Omental fat pad (tissue), 3 donors: ENCODE measurements at regions not wholly inside any gene's neighbourhood (a gene's known extent, or its start where the extent isn't known, plus 50 kb on each side); places are given as distances from the start of the nearest gene placed in this dataset. TPM values are rescaled to one million over a fixed set of nuclear protein-coding genes. Genes with fewer than 3 reads are reported as not detected.
"Not testable (repeated sequence)": the region's sequence is repeated elsewhere in the genome, so short reads cannot be mapped to it uniquely, and the experiment has no call there.

Experiments used
- ATAC-seq: fragments of 150-250 bp; one replicate; pipeline ENCODE4 v1.9.1; 2016; ENCODE audit warnings: mild to moderate bottlenecking, moderate library complexity; ENCODE audit not compliant: low FRiP score
- DNase-seq: peaks from one replicate; pipeline ENCODE4 v3.0.0-alpha.2; 2019; ENCODE audit warnings: low spot score
- small RNA-seq: library from RNA; depleted of rRNA; stranded (forward); fragments of <200 nt; gene quantifications from one replicate; pipeline ENCODE3, GENCODE V24; 2016
- TF ChIP-seq, protein P1 (sequence below), 3 donors: fragments of 450-650 bp; IDR thresholded peaks; one replicate each; pipeline ENCODE4 v1.5.1; 2016 to 2017; ENCODE audit warnings: antibody characterized with exemption in 3 of 3, mild to moderate bottlenecking in 3 of 3, moderate library complexity in 2 of 3

DNA sequence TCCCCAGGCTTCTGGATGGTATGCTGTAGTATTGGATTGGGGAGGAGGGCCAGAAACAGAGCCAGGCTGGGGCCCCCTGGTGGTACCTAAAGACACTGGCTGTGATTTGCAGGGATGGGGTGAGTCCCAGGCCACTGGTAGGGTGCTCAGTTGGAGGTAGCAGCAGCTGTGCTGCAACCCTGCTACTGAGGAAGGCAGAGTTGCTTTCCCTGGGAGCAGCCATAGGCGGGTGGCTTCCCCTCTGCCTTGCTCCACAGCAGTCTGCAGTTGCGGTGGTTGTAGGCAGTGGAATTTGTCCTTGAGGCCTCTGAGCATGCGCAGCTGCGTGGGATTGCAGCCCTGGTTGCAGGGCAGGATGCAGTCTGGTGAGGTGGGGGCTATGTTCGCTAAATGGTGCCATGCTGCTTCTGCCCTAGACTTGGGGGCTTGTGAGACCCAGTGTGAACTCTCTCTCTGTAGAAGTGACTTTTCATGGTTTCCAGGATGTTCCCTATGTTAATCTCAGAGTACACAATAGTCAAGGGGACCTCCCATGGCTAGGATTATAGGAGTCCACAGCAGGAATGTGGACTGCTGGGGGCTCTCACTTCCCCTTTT is 443.5 kb downstream of the XIRP2 start:
- ATAC-seq, result no peak

GRCh38 chr2:167328808-167329207 is 440.5 kb downstream of the XIRP2 start:
- not testable (repeated sequence) for DNase-seq, ATAC-seq

More for the DNA sequence above, 443.5 kb downstream of the XIRP2 start:
- no peak for DNase-seq
- TF ChIP-seq, protein P1, sequence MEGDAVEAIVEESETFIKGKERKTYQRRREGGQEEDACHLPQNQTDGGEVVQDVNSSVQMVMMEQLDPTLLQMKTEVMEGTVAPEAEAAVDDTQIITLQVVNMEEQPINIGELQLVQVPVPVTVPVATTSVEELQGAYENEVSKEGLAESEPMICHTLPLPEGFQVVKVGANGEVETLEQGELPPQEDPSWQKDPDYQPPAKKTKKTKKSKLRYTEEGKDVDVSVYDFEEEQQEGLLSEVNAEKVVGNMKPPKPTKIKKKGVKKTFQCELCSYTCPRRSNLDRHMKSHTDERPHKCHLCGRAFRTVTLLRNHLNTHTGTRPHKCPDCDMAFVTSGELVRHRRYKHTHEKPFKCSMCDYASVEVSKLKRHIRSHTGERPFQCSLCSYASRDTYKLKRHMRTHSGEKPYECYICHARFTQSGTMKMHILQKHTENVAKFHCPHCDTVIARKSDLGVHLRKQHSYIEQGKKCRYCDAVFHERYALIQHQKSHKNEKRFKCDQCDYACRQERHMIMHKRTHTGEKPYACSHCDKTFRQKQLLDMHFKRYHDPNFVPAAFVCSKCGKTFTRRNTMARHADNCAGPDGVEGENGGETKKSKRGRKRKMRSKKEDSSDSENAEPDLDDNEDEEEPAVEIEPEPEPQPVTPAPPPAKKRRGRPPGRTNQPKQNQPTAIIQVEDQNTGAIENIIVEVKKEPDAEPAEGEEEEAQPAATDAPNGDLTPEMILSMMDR (IDR thresholded peaks at IDR 0.05), result no peak

DNA sequence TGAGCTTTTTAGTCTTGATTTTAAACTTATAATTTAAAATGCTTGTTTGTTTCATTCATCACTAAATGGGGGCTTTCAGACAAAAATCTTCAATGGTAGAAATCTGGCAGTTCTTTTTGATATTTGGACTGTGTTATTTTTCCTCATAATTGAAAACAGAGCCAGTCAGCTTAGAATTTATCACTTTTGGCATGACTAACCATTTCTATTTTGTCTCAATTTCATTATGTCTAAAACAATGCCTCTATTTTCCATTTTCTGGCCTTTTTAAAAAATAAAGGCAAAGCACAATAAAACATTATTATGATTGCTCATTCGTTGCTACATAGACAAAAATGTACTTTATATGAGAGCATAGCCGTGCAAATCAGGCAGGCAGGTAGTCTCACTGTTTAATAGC is 434.5 kb downstream of the XIRP2 start:
- TF ChIP-seq, protein P1 (IDR thresholded peaks at IDR 0.05), result no peak
- ATAC-seq (no peak), DNase-seq (no peak)

- ATAC-seq (no peak), DNase-seq (no peak)
- TF ChIP-seq, protein P1 (IDR thresholded peaks at IDR 0.05), result no peak
These were observed 430.3 kb downstream of the XIRP2 start for GRCh38 chr2:167318581-167318980.

GRCh38 chr2:167310442-167310841 is 422.2 kb downstream of the XIRP2 start:
- DNase-seq (no peak), ATAC-seq (no peak)
- TF ChIP-seq, protein P1 (IDR thresholded peaks at IDR 0.05), result no peak

Small RNA genes lying in the stretch of these regions (small RNA-seq; reads per million reads assigned to genes)
- not detected for gene RNU7-148P
